ENCODE measurements at regions not wholly inside any gene's neighbourhood (a gene's known extent, or its start where the extent isn't known, plus 50 kb on each side); places are given as distances from the start of the nearest gene placed in this dataset.

- DNase-seq = no peak
Observed at GRCh38 chr20:1784586-1784985, 110.6 kb upstream of the SIRPA start.

DNA sequence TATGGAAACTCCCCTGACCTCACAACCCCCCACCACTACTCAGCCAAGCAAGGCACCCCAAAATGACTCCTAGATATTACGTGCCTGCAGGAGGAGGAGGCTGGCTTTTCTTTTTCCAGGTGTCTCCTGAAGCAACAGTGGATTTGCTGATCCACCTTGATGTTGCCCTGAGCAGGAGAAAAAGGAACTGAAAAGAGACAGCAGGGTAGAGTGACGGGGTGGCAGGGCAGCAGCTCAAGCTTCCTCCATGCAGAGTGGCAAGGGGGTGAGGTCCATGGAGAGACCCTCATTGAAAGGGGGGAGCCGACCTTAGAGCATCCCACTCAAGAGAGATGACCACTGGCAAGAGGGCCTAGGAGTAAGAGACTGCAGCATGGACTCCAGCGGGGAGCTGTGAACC lies 112.0 kb upstream of the SIRPA start:
- no peak for DNase-seq

DNA sequence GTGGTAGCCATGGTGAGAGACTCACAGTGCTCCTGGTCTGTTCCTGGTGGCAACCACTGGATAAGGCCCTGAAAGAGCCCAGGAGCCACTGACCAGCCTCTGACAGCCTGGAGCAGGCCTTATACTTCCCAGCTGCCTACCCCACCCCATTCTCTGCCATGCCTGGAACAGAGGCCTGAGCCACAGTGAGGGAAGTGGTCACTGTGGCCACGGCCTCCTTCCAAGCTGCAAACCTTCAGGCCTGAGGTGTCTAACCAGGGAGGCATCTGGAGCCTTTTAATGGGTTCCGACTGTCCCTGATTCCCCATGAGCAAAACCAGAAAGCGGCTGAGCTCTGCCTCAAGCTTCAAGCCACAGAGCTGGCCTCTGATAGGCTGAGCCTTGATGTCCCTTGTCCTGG lies 113.0 kb upstream of the SIRPA start:
- DNase-seq = no peak

GRCh38 chr20:1779567-1779966 lies 115.6 kb upstream of the SIRPA start:
- peak; percentile 16 for DNase-seq

GRCh38 chr20:1778338-1778737 lies 116.9 kb upstream of the SIRPA start:
- no peak for DNase-seq

DNA sequence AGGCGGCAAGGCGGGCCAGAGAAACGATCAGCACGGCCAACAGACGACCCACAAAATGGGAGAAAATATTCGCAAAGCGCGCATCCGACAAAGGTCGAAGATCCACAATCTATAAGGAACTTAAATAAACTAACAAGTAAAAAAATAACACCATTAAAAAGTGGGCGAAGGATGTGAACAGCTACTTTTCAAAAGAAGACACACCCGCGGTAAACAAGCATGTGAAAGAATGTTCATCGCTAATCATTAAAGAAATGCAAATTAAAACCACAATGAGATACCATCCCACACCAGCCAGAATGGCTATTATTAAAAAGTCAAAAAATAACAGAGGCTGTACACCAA lies 117.8 kb upstream of the SIRPA start:
- no peak for DNase-seq

DNA sequence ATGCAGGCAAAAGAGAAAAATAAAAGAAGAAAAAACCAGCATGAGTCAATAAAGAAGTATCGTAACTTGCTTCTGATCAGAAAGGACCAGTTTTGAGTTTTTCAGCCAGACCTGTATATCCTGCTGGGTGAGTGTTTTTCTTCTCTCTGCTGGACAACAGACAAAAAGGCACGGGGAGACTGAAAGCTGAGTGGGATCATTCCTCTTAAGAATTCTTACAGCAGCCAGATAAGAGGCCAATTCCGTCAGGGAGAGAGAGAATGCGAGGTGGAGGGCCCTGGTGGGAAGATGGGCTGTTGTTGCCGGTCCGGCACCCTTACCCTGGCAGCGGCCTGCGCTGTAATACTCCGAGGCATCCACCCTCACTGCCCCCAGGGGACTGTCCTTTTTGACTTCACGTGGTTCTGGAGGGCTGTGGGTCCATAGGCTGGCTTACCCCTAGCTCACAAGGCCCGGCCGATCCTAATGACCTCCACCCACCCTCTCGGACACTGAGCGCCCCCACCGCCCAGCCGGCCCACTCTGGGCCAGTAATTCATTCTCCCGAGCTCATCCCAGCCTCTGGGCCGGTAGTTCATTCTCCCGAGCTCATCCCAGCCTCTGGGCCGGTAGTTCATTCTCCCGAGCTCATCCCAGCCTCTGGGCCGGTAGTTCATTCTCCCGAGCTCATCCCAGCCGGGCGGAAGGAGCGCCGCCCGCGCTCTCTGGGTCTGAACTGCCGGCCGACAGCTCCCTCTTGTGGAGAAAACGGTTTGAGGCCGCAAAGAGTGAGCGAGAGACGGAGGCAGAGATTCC lies 118.3 kb upstream of the SIRPA start:
- DNase-seq = peak; percentile 61

GRCh38 chr20:1775117-1775516 lies 117.5 kb upstream of the SIRPG start:
- DNase-seq = no peak

GRCh38 chr20:1774479-1774878 lies 116.9 kb upstream of the SIRPG start:
- no peak for DNase-seq

DNA sequence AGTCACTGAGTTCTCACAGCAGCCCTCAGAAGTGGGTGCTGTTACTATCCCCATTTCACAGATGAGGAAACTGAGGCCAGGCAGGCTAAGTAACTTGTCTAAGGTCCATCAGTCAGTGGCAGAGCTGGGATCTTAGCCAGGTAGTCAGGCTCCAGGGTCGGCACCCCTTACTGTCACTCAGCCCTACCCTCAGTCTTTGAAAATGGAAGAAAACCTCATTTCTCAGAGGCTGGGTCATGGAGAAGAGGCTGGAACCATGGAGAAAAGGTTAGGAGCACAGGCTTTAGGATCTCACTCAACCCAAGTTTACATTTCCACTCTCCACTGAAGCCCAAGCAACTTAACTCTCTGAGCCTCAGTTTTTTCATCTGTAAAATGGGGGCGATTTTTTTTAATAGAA lies 116.2 kb upstream of the SIRPG start:
- no peak for DNase-seq

GRCh38 chr20:1769491-1769890 lies 111.9 kb upstream of the SIRPG start:
- DNase-seq = no peak

- no peak for DNase-seq
Observed at GRCh38 chr20:1766731-1767130, 109.2 kb upstream of the SIRPG start.

GRCh38 chr20:1764136-1765033 lies 106.8 kb upstream of the SIRPG start:
- DNase-seq = peak; percentile 48

DNA sequence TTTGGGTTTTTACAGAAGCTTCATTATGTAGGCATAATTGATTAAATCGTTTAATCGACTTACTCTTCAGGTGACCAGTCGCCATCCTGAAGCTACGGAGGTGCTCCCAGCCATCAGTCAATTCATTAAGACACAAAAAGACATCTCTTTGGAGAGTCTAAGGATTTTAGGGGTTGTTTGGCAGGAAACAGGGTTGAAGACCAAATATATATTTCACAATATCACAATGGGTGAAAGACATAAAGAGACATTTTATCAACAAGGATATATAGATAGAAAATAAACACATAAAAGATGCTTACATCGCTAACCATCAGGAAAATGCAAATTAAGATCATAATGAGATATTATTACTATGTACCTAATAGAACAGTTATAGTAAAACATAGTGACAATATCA lies 104.0 kb upstream of the SIRPG start:
- no peak for DNase-seq

- no peak for DNase-seq
Observed at GRCh38 chr20:1761116-1761515, 103.5 kb upstream of the SIRPG start.

DNA sequence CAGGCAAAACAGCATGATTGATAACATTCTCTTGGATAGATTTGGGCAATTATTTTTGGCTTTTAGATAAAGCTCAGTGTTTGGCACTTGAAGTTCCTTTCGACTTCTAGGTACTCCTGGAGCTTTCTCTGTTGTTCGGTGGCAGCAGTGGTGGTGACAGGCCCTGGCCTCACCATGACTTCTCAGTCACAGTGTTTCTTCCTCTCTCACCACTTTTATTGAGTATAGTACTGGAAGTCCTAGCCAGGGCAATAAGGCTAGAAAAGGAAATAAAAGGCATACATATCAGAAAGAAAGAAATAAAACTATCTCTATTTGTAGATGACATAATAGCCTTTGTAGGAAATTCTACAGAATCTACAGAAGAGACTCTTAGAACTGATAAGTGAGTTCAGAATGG lies 101.2 kb upstream of the SIRPG start:
- DNase-seq = no peak

DNA sequence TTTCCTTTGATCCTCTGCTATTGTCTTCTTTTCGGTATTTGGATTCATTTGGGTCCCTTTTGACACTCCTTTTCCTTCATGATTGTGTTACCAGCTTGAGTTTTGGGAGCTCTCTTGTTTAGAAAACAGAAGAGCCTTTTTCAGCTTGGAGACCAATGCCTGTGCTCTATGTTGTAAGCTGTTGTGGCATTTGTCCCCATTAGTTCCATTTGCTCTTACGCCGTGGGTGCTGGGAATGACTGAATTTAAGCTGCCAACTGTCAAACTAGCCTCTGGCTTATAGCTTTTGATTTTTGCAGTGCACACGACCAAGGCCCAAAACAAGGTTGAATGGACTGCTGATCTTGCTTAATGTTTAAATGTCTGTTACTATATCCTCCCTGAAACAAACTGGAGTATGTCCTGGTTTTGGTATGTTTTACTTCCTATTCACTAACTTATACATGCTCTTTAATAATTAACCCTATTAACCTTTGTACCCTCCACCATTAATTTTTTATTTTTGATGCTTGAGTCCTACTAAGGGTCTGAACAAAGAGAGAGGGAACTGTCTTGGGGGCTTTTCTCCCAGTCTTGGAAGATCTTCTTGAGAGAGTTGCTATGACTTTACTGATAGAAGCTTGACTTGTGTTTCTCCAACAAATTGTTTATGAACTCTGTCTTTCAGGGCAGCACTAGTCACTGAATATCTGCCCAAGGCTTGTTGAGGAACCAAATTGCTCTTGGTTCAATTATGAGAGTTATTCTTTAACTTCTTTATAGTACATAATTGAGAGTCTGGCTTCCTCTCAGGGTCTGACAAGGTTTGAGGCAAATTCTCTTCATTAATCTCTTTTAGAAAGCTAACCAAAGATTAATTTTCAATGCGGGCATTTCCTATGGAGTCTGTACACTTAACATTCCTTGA lies 100.3 kb upstream of the SIRPG start:
- no peak for DNase-seq

- no peak for DNase-seq
Observed at GRCh38 chr20:1757072-1757471, 99.5 kb upstream of the SIRPG start.

DNA sequence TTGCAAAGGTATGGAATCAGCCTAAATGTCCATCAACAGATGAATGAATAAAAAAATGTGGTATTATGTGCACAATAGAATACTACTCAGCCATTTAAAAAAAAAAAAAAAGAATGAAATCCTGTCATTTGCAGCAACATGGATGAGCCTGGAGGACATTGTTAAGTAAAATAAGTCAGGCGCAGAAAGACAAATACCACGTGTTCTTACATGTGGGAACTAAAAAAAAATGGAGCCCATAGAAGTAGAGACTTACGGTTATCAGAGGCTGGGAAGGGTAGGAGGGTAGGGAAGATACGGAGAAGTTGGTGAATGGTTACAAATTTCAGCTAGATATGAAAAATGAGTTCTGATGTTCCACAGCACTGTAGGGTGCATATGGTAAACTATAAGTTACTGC lies 97.2 kb upstream of the SIRPG start:
- no peak for DNase-seq

DNA sequence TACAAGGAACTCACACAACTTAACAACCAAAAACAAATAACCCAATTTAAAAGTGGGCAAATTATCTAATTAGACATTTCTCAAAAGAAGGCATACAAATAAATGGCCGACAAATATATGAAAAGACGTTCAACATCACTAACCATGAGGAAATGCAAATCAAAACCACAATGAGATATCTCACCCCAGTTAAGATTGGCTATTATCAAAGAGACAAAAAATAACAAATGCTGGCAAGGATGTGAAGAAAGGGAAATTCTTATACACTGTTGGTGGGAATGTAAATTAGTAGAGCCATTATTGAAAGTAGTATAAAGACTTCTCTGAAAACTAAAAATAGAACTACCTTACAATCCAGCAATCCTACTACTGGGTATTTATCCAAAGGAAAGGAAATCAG lies 96.7 kb upstream of the SIRPG start:
- no peak for DNase-seq

DNA sequence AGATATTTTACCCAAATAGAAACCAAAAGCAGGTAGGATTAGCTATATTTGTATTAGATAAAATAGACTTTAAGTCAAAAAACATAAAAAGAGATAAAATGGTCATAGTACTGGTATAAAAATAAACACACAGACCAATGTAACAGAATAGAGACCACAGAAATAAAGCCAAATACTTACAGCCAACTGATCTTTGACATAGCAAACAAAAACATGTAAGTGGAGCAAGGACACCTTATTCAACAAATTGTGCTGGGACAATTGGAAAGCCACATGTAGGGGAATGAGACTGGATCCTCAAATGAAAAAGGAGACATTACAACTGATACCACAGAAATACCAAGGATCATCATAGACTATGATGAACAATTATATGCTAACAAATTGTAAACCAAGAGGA lies 94.5 kb upstream of the SIRPG start:
- DNase-seq = no peak

DNA sequence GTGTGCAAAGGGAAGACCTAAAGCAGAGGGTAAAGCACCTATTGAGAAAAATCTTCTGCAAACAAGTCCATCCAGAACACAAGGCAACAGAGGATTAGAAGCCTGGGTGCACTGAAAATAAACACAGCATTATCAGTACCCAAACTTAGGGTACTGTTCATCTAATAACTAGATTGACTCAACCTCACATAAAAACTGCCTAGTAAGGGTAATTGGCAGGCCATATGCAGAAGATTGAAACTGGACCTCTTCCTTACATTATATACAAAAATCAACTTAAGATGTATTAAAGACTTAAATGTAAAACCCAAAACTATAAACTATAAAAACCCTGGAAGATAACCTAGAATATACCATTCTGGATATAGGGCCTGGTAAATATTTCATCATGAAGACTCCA lies 91.2 kb upstream of the SIRPG start:
- no peak for DNase-seq

DNA sequence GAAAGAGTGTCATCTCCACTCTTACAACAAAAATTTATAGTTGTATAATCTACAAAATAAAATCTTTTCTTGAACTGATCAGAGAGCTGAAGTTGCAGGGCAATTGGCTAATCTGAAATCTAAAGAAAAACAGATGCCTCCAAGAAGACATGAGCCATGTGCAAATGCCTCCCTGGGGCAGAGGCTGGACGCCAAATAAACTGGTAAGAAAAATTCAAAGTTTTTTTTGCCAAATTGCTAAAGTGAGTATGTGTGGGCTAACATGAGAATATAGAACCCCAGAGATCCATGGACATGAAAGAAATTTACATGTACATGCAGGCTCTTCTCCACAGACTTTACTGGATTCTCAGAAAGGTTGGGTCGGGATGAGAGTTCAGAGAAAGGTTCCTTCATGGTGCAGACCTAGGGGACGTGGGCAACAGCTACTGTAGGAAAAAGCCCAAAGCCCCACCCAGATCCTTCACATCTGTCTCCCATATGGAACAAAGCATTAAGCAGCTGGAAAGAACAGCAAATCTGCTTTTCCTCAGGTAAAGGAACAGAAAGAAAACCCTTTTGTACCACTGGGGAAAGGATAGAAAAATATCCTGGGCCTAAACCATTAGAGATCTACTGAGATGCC lies 90.5 kb upstream of the SIRPG start:
- DNase-seq = no peak

Data from NK-92 treated with Interleukin-12 subunit alpha and Interleukin-12 subunit beta, amount 100 ng/mL, for 24 hours (cell line).